GM19455 (cell line): ENCODE measurements at regions not wholly inside any gene's neighbourhood (a gene's known extent, or its start where the extent isn't known, plus 50 kb on each side); places are given as distances from the start of the nearest gene placed in this dataset.

Experiments
- ATAC-seq: cut with Tn5 transposase; IDR thresholded peaks from one replicate; pipeline ENCODE4 v1.9.1; 2021; ENCODE audit not compliant: unreplicated experiment

GRCh38 chr4:183846951-183847350 lies 58.2 kb upstream of the STOX2 start:
- ATAC-seq, result no peak

GRCh38 chr4:183848805-183849204 lies 56.3 kb upstream of the STOX2 start:
- ATAC-seq, result no peak

GRCh38 chr4:183852910-183853547 lies 52.1 kb upstream of the STOX2 start:
- no peak for ATAC-seq

GRCh38 chr4:183853548-183853940 lies 51.6 kb upstream of the STOX2 start:
- ATAC-seq, result no peak
